ENCODE measurements at regions not wholly inside any gene's neighbourhood (a gene's known extent, or its start where the extent isn't known, plus 50 kb on each side); places are given as distances from the start of the nearest gene placed in this dataset.

GRCh38 chr3:105158286-105158685, 208.4 kb upstream of the ALCAM start:
- Histone ChIP-seq H3K36me3 (ENCODE audit: insufficient read depth, low read length) (no peaks in the 10 kb centered on the region), H3K27ac (ENCODE audit: low read length) (no peak overlapping the region), H3K79me2 (replicated peaks; ENCODE audit: insufficient read depth, low read length) (no peaks in the 10 kb centered on the region), H3K9me3 (ENCODE audit: low read length) (no peaks in the 10 kb centered on the region), H3K27me3 (ENCODE audit: insufficient read depth, low read depth, low read length) (no peaks in the 10 kb centered on the region), H3F3A (ENCODE audit: insufficient read depth, low read length, poor library complexity, severe bottlenecking) (no peaks in the 10 kb centered on the region), H3K9me2 (ENCODE audit: insufficient read depth, low read length) (no peaks in the 10 kb centered on the region), H3K4me2 (ENCODE audit: low read length) (no peak overlapping the region), H4K20me1 (ENCODE audit: insufficient read depth) (no peaks in the 10 kb centered on the region), H3K4me3 (ENCODE audit: low read length) (no peak overlapping the region), H3K9ac (ENCODE audit: low read length) (no peak overlapping the region), H2AFZ (ENCODE audit: low read depth, low read length) (no peak overlapping the region)
- TF ChIP-seq EZH2 (IDR thresholded peaks at IDR 0.05; ENCODE audit: borderline replicate concordance, insufficient read depth, low read length, poor library complexity, severe bottlenecking) (no peak), TAF1 (IDR thresholded peaks at IDR 0.05; ENCODE audit: low read depth) (no peak), MXI1 (conservative IDR thresholded peaks at IDR 0.05; ENCODE audit: poor library complexity, severe bottlenecking) (no peak)

DNA sequence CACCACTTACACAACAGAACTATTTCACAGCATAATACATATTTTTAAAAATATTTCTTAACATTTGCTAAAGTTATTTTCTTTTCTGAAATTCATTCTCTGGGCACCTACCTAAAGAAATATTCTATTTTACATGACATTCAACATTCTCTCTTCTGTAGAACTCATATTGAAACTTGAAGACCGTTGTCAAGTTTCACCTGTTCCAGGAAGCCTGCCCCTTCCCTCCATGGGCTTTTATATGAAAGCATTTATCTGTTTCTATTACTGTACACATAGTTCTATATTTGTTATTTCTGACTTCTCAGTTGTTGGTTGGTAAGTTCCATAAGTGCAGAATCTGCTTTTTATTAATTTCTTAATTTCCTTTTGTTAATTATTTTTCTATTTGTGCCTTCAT, 204.3 kb upstream of the ALCAM start:
- no peaks in the 10 kb centered on the region for H4K20me1 ChIP-seq (ENCODE audit: insufficient read depth)
- H3K9ac ChIP-seq (ENCODE audit: low read length) = no peak overlapping the region
- H3F3A ChIP-seq (ENCODE audit: insufficient read depth, low read length, poor library complexity, severe bottlenecking) = no peaks in the 10 kb centered on the region
- H3K4me3 ChIP-seq (ENCODE audit: low read length) = no peak overlapping the region
- H3K9me3 ChIP-seq (ENCODE audit: low read length) = no peaks in the 10 kb centered on the region
- H2AFZ ChIP-seq (ENCODE audit: low read depth, low read length) = no peak overlapping the region
- no peaks in the 10 kb centered on the region for H3K27me3 ChIP-seq (ENCODE audit: insufficient read depth, low read depth, low read length)
- no peak for TF ChIP-seq POLR2AphosphoS5 (IDR thresholded peaks at IDR 0.05)
- TF ChIP-seq RAD21 (conservative IDR thresholded peaks at IDR 0.05) = no peak
- TF ChIP-seq EP300 (conservative IDR thresholded peaks at IDR 0.05; ENCODE audit: poor library complexity, severe bottlenecking) = no peak
- TF ChIP-seq EZH2 (IDR thresholded peaks at IDR 0.05; ENCODE audit: borderline replicate concordance, insufficient read depth, low read length, poor library complexity, severe bottlenecking) = no peak
- no peak for TF ChIP-seq SMC3 (conservative IDR thresholded peaks at IDR 0.05; ENCODE audit: poor library complexity)
- TF ChIP-seq, protein P1, sequence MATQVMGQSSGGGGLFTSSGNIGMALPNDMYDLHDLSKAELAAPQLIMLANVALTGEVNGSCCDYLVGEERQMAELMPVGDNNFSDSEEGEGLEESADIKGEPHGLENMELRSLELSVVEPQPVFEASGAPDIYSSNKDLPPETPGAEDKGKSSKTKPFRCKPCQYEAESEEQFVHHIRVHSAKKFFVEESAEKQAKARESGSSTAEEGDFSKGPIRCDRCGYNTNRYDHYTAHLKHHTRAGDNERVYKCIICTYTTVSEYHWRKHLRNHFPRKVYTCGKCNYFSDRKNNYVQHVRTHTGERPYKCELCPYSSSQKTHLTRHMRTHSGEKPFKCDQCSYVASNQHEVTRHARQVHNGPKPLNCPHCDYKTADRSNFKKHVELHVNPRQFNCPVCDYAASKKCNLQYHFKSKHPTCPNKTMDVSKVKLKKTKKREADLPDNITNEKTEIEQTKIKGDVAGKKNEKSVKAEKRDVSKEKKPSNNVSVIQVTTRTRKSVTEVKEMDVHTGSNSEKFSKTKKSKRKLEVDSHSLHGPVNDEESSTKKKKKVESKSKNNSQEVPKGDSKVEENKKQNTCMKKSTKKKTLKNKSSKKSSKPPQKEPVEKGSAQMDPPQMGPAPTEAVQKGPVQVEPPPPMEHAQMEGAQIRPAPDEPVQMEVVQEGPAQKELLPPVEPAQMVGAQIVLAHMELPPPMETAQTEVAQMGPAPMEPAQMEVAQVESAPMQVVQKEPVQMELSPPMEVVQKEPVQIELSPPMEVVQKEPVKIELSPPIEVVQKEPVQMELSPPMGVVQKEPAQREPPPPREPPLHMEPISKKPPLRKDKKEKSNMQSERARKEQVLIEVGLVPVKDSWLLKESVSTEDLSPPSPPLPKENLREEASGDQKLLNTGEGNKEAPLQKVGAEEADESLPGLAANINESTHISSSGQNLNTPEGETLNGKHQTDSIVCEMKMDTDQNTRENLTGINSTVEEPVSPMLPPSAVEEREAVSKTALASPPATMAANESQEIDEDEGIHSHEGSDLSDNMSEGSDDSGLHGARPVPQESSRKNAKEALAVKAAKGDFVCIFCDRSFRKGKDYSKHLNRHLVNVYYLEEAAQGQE (IDR thresholded peaks at IDR 0.05; ENCODE audit: borderline replicate concordance) = no peak
- TF ChIP-seq TAF1 (IDR thresholded peaks at IDR 0.05; ENCODE audit: low read depth) = no peak
- TF ChIP-seq, protein P2, sequence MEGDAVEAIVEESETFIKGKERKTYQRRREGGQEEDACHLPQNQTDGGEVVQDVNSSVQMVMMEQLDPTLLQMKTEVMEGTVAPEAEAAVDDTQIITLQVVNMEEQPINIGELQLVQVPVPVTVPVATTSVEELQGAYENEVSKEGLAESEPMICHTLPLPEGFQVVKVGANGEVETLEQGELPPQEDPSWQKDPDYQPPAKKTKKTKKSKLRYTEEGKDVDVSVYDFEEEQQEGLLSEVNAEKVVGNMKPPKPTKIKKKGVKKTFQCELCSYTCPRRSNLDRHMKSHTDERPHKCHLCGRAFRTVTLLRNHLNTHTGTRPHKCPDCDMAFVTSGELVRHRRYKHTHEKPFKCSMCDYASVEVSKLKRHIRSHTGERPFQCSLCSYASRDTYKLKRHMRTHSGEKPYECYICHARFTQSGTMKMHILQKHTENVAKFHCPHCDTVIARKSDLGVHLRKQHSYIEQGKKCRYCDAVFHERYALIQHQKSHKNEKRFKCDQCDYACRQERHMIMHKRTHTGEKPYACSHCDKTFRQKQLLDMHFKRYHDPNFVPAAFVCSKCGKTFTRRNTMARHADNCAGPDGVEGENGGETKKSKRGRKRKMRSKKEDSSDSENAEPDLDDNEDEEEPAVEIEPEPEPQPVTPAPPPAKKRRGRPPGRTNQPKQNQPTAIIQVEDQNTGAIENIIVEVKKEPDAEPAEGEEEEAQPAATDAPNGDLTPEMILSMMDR (IDR thresholded peaks at IDR 0.05; ENCODE audit: poor library complexity, severe bottlenecking) = no peak
- TF ChIP-seq MXI1 (conservative IDR thresholded peaks at IDR 0.05; ENCODE audit: poor library complexity, severe bottlenecking) = no peak
- H3K79me2 ChIP-seq (replicated peaks; ENCODE audit: insufficient read depth, low read length) = no peaks in the 10 kb centered on the region
- H3K27ac ChIP-seq (ENCODE audit: low read length) = no peak overlapping the region
- no peak overlapping the region for H3K4me2 ChIP-seq (ENCODE audit: low read length)
- no peaks in the 10 kb centered on the region for H3K36me3 ChIP-seq (ENCODE audit: insufficient read depth, low read length)
- no peaks in the 10 kb centered on the region for H3K9me2 ChIP-seq (ENCODE audit: insufficient read depth, low read length)

DNA sequence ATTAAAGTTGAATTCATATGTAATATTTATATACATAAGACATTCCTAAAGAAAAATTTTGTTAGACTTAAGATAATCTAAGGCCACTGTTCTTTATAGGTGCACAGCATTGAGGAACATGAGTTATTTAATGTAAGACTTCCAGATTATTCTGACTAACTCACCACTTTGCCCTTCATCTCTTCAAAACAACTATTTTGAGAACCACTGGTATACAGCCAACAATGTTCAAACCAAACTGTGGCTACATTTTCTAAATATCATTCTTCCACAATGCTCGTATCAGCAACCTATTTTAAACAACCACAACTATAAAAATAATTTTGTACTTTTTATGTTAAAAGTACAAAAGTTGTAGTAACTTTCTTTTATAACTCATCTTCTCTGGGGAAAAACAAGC, 199.8 kb upstream of the ALCAM start:
- Histone ChIP-seq H2AFZ (ENCODE audit: low read depth, low read length) (no peak overlapping the region), H3K27me3 (ENCODE audit: insufficient read depth, low read depth, low read length) (no peaks in the 10 kb centered on the region), H3F3A (ENCODE audit: insufficient read depth, low read length, poor library complexity, severe bottlenecking) (no peaks in the 10 kb centered on the region), H3K9me3 (ENCODE audit: low read length) (no peaks in the 10 kb centered on the region), H3K79me2 (replicated peaks; ENCODE audit: insufficient read depth, low read length) (no peaks in the 10 kb centered on the region), H3K4me2 (ENCODE audit: low read length) (no peak overlapping the region), H3K9ac (ENCODE audit: low read length) (no peak overlapping the region), H3K4me3 (ENCODE audit: low read length) (no peak overlapping the region), H3K27ac (ENCODE audit: low read length) (no peak overlapping the region), H4K20me1 (ENCODE audit: insufficient read depth) (no peaks in the 10 kb centered on the region), H3K9me2 (ENCODE audit: insufficient read depth, low read length) (no peaks in the 10 kb centered on the region), H3K36me3 (ENCODE audit: insufficient read depth, low read length) (no peaks in the 10 kb centered on the region)
- no peak for TF ChIP-seq SMC3 (conservative IDR thresholded peaks at IDR 0.05; ENCODE audit: poor library complexity)
- no peak for TF ChIP-seq EZH2 (IDR thresholded peaks at IDR 0.05; ENCODE audit: borderline replicate concordance, insufficient read depth, low read length, poor library complexity, severe bottlenecking)
